Transverse colon (tissue), 3 donors: ENCODE measurements at regions not wholly inside any gene's neighbourhood (a gene's known extent, or its start where the extent isn't known, plus 50 kb on each side); places are given as distances from the start of the nearest gene placed in this dataset.

Source experiments
- EP300 ChIP-seq: sonication (generic); formaldehyde crosslinking; IDR thresholded peaks from one replicate; pipeline ENCODE4 v1.6.1; 2017; ENCODE audit warnings: antibody characterized with exemption, low read depth
- POLR2A ChIP-seq: fragments of 450-650 bp; IDR thresholded peaks from one replicate; pipeline ENCODE4 v1.6.1; 2016; ENCODE audit warnings: antibody characterized with exemption, mild to moderate bottlenecking, moderate library complexity
- TF ChIP-seq, protein P1 (sequence below), 5 experiments: fragments of 200-600 bp in 3 of 5; fragments of 450-650 bp in 2 of 5; sonication (generic) in 3 of 5; IDR thresholded peaks; 1 replicate in 2 of 5; 2 replicates in 3 of 5; pipeline ENCODE4 v1.5.1; 2016 to 2017; ENCODE audit warnings: antibody characterized with exemption in 5 of 5, inconsistent platforms in 3 of 5, mild to moderate bottlenecking in 2 of 5, moderate library complexity in 1 of 5

DNA sequence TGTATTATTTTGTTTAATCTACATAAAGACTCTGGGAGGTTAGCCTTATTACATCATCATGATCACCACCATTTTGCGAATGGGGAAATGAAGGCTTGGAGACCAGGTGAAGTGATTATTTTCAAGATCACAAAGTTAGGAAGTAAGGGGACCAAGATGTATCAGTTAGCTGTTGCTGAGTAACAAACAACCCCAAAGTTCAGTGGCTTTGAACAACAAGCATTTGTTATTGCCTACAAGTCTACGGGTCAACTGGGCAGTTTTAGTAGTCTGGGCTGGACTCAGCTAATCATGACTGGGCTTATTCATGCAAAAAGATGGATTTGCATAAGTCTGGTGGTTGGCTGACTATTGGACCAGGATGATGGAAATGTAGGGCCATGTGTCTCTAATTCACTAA, 389.2 kb downstream of the MIAT start:
- TF ChIP-seq, protein P1, sequence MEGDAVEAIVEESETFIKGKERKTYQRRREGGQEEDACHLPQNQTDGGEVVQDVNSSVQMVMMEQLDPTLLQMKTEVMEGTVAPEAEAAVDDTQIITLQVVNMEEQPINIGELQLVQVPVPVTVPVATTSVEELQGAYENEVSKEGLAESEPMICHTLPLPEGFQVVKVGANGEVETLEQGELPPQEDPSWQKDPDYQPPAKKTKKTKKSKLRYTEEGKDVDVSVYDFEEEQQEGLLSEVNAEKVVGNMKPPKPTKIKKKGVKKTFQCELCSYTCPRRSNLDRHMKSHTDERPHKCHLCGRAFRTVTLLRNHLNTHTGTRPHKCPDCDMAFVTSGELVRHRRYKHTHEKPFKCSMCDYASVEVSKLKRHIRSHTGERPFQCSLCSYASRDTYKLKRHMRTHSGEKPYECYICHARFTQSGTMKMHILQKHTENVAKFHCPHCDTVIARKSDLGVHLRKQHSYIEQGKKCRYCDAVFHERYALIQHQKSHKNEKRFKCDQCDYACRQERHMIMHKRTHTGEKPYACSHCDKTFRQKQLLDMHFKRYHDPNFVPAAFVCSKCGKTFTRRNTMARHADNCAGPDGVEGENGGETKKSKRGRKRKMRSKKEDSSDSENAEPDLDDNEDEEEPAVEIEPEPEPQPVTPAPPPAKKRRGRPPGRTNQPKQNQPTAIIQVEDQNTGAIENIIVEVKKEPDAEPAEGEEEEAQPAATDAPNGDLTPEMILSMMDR (IDR thresholded peaks at IDR 0.05) = no peak
- TF ChIP-seq EP300 (no peak), POLR2A (no peak)
